Activated T-cell treated with anti-CD3 and anti-CD28 coated beads for 24 hours (primary cell): ENCODE measurements at regions not wholly inside any gene's neighbourhood (a gene's known extent, or its start where the extent isn't known, plus 50 kb on each side); places are given as distances from the start of the nearest gene placed in this dataset.

Experiments
- DNase-seq: peaks from one replicate; pipeline ENCODE4 v3.0.0-alpha.2; 2020; ENCODE audit warnings: low read depth

GRCh38 chr10:83252169-83252568 is 887.1 kb upstream of the GHITM start:
- no peak for DNase-seq

GRCh38 chr10:83252596-83252995 is 886.7 kb upstream of the GHITM start:
- no peak for DNase-seq

GRCh38 chr10:83253011-83253671 is 886.2 kb upstream of the GHITM start:
- no peak for DNase-seq

GRCh38 chr10:83254698-83255097 is 884.6 kb upstream of the GHITM start:
- DNase-seq = no peak

GRCh38 chr10:83262434-83262833 is 876.9 kb upstream of the GHITM start:
- no peak for DNase-seq

- no peak for DNase-seq
These were observed 866.5 kb upstream of the GHITM start for GRCh38 chr10:83272666-83273434.

GRCh38 chr10:83274088-83274487 is 865.2 kb upstream of the GHITM start:
- no peak for DNase-seq

GRCh38 chr10:83276971-83277370 is 862.3 kb upstream of the GHITM start:
- DNase-seq = no peak

- no peak for DNase-seq
These were observed 856.2 kb upstream of the GHITM start for GRCh38 chr10:83283151-83283550.

GRCh38 chr10:83287374-83287773 is 851.9 kb upstream of the GHITM start:
- DNase-seq = no peak

- DNase-seq = no peak
These were observed 849.9 kb upstream of the GHITM start for GRCh38 chr10:83289373-83289772.

- DNase-seq = no peak
These were observed 849.4 kb upstream of the GHITM start for GRCh38 chr10:83289948-83290347.

GRCh38 chr10:83301732-83302131 is 837.6 kb upstream of the GHITM start:
- no peak for DNase-seq

- DNase-seq = no peak
These were observed 836.7 kb upstream of the GHITM start for GRCh38 chr10:83302623-83303022.

GRCh38 chr10:83310688-83311087 is 828.6 kb upstream of the GHITM start:
- DNase-seq = no peak

GRCh38 chr10:83312570-83312969 is 826.7 kb upstream of the GHITM start:
- no peak for DNase-seq

GRCh38 chr10:83332690-83333089 is 806.6 kb upstream of the GHITM start:
- no peak for DNase-seq

- no peak for DNase-seq
These were observed 805.7 kb upstream of the GHITM start for GRCh38 chr10:83333566-83333965.

- DNase-seq = no peak
These were observed 795.6 kb upstream of the GHITM start for GRCh38 chr10:83343676-83344075.

GRCh38 chr10:83346266-83346910 is 792.9 kb upstream of the GHITM start:
- DNase-seq = no peak

GRCh38 chr10:83352588-83352987 is 786.7 kb upstream of the GHITM start:
- no peak for DNase-seq

GRCh38 chr10:83354456-83354855 is 784.9 kb upstream of the GHITM start:
- no peak for DNase-seq

- no peak for DNase-seq
These were observed 782.3 kb upstream of the GHITM start for GRCh38 chr10:83357004-83357403.
